HG03520 (cell line): ENCODE measurements at regions not wholly inside any gene's neighbourhood (a gene's known extent, or its start where the extent isn't known, plus 50 kb on each side); places are given as distances from the start of the nearest gene placed in this dataset.

Source experiments
- ATAC-seq: cut with Tn5 transposase; IDR thresholded peaks from one replicate; pipeline ENCODE4 v1.9.1; 2021; ENCODE audit warnings: mild to moderate bottlenecking, moderate library complexity; ENCODE audit not compliant: unreplicated experiment

DNA sequence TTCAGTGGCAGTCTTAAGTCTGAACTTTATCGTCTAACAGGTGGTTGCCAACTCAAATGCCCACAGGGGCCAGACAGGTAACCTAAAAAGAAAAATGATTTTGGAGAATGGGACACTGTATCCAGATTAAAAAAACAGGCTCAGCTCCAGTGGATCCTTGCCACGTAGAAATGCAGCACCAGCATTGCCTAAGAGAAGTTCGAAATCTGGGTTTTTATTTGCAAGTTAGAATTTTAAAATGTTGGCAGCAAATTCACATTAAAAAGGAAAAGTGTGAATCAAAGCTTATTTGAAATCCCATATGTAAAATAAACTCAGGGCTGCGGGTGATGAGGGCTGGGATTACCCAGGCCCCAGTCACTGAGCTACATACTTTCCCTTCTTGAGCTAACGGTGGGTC is 408.5 kb upstream of the SUCLG2 start:
- no peak for ATAC-seq

GRCh38 chr3:68060910-68061309 is 406.5 kb upstream of the SUCLG2 start:
- no peak for ATAC-seq

- no peak for ATAC-seq
These were observed 405.8 kb upstream of the SUCLG2 start for GRCh38 chr3:68060191-68060590.

- ATAC-seq: no peak
These were observed 405.3 kb upstream of the SUCLG2 start for GRCh38 chr3:68059628-68060152.

DNA sequence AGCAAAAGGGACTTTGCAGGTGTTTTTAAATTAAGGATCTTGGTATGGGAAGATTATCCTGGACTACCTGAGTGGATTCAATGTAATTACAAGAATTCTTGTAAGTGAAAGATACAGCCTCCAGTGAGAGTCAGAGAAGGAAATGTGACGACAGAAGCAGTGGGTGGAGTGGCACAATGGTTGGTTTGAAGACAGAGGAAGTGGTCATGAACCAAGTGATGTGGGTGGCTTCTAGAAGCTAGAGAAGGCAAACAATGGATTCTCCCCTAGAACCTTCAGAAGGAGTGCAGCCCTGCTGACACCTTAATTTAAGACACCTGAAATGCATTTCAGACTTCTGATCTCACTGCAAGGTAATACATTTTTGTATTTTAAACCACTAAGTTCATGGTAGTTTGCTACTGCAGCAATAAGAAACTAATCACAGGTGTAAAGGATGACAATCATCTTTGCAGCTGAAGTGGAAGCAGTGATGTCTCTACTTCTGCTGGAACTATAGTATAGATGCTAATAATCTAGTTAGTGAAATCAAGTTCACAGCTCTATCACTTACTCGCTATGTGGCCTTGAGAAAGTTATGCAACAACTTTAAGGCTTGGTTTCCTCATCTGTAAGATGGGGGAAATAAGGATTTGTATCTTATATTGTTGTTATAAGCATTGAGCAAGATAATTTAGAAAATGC is 403.4 kb upstream of the SUCLG2 start:
- ATAC-seq: no peak

DNA sequence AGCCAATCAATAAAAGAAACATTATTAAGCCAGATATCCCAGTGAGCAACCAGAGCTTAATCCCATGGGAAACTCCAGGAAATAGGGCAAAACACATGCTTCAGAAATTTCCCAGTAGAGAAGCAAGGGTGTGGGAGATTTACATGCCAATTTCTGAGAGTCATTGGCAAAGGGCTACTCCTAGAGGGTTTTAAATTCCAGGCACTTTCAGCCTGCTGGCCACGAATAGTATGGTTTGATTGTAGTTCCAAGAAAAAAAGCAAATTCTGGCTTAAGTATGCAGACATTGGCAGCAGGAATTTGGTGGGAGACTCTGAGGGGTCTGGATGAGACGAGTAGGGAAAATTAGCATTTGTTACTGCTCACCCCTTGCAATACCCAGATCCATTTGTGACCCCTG is 402.1 kb upstream of the SUCLG2 start:
- no peak for ATAC-seq

GRCh38 chr3:68055215-68055614 is 400.8 kb upstream of the SUCLG2 start:
- no peak for ATAC-seq

GRCh38 chr3:68049776-68050175 is 395.4 kb upstream of the SUCLG2 start:
- ATAC-seq: no peak

- no peak for ATAC-seq
These were observed 391.6 kb upstream of the SUCLG2 start for GRCh38 chr3:68045976-68046375.

DNA sequence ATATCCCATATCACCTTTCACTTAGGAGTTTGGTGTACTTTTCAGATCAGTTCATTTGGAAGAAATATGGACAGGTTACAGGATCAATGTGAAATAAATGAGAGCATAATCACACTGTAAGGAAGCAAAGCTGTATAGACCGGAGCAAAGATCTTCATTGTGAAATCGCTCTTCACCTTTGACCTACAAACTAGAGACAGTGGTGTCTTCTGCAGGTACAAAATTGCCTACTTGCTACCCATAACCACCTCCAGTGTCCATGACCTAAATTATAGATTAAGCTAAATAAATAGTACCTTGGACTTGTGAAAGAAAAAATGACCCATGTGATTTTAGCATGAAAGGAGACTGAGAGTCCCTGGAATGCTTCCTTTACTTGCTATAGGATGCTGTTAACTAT is 379.5 kb upstream of the SUCLG2 start:
- ATAC-seq: no peak

- ATAC-seq: no peak
These were observed 377.8 kb upstream of the SUCLG2 start for GRCh38 chr3:68032209-68032608.

DNA sequence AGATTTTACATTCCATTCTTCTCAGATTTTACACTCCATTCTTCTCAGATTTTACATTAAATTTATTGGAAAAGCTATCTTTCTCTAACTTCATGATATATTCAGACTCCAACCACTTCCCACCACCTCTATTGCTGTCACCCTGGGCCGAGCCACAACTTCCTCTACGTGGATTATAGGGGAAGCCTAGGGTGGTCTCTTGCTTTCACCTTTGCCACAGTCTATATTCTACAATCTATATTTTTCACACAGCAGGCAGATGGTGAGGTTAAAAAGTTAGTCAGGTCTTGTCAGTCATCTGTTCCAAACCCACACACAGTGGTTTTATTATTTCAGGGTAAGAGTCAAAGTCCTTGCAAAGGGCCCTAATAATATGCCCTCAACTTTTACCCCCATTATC is 370.8 kb upstream of the SUCLG2 start:
- no peak for ATAC-seq

DNA sequence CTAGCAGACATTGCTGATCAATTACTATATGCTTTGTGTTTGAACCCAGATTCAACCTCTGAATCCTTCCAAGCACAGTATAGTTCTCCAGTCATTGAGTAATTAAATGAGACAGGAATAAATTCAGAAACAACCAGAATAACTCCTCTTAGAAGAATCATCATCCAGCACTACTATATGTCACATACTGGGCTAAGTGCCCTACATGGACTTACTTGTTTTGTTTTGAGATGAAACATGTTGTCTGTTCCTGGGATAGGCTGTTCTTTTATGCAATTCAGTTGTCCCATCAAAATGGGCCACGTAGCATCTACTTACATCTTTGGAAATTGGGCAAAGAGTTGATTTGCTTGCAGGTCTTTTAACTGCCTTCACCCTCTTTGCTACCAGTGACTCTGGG is 365.5 kb upstream of the SUCLG2 start:
- no peak for ATAC-seq

DNA sequence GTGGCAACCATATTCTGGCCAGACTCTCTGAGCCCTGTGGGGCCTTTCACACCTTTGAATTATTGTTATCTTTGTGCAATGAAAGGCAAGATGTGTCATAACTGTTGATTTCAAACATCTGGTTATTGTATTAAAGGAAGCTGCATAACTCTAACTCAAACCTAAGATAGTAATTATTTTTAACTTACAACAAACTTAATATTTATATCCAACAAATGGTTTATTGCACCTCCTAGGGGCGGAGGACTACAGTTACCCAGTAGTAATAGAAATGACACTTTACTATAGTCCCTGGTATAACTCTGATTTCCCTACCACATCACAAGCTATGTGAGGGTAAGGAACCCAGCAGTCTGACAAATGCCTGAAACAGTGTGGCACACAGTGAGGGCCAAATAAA is 363.9 kb upstream of the SUCLG2 start:
- ATAC-seq: no peak

DNA sequence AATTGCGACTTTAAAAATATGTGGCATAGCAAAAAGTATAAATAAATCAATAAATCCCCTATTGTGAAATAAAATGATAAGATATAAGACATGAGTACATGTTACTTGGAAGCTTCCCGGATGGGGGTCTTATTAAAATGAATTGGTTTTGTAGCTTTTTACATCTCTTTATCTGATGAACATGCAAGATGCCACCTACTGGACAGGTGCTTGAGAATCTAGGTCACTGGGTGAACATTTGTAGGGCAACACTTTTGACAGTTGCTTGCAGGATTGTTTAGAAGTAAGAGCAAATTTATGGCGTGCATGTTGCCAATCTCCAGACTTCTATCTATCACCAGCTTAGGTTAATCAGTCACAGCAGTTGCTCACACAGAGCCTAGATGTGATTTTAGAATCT is 362.7 kb upstream of the SUCLG2 start:
- ATAC-seq: no peak

GRCh38 chr3:68009900-68010299 is 355.5 kb upstream of the SUCLG2 start:
- no peak for ATAC-seq

DNA sequence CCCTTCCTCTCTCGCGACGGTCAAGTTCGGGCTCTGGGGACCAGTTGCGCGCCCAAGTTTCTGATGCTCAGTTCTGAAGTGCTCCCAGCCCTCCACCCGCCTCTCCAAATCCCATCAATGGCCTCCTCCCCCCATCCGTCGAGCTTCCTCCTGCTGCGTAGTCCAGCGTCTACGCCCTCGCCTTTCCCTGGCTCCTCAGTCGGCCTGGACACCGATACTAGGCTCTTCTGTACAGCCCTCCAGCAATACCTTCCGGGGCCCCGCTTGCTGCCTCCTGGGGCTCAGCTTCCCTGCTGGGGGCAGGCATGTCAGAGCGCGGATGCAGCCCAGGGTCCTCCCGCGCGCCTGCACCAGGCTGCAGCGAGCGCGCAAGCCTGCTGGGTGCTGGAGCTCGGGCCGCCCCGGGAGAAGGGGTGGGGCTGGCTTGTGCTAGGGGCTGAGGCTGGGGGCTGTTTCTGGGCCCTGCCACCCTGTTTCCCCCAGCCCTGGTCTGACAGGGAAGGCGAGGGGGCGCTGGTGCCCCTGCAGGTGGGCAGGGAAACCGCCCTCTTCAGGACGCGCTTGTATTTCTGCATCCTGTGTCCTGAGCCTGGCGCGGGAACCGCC is 353.3 kb upstream of the SUCLG2 start:
- ATAC-seq: no peak

GRCh38 chr3:68006646-68007045 is 352.2 kb upstream of the SUCLG2 start:
- no peak for ATAC-seq

DNA sequence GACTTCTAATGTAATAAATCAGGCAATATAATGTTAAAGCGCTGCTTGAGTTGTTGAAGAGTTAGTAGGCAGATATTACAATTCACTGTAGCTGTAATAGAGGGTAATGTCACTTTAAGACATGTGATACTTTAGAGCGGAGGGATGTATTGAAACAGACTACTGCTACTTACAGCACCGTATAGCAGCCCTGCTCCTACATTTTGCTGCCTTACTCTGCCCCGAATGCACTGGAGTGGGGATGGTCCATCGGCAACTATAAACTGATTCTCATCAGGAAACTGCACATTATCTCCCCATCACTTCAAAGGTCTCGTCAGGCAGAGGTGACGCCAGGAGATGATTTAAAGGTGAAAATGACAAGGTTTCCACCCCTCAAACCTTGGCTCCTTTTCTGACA is 349.7 kb upstream of the SUCLG2 start:
- ATAC-seq: no peak

GRCh38 chr3:67998281-67998680 is 343.9 kb upstream of the SUCLG2 start:
- no peak for ATAC-seq

GRCh38 chr3:67995206-67995605 is 340.8 kb upstream of the SUCLG2 start:
- no peak for ATAC-seq

GRCh38 chr3:67986706-67987105 is 332.3 kb upstream of the SUCLG2 start:
- no peak for ATAC-seq

- ATAC-seq: no peak
These were observed 328.8 kb upstream of the SUCLG2 start for GRCh38 chr3:67983166-67983565.
